ENCODE measurements at regions not wholly inside any gene's neighbourhood (a gene's known extent, or its start where the extent isn't known, plus 50 kb on each side); places are given as distances from the start of the nearest gene placed in this dataset.

DNA sequence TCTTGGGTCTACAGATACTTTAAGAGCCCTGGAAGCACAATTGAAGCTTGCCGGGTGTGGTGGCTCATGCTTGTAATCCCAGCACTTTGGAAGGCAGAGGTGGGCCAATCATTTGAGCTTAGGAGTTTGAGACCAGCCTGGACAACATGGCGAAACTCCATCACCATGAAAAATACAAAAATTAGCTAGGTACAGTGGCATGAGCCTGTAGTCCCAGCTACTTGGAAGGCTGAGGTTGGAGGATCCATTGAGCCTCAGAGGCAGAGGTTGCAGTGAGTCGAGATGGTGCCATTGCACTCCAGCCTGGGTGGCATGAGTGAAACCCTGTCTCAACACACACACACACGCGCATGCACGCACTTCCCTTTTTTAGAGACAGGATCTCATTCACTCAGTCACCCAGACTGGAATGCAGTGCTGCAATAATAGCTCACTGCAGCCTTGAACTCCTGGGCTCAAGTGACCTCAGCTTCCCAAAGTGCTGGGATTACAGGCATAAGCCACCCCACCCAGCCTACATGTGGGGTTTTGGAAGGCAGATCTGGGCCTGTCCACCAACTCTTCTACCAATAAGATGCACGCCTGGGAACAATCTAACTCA, 182.5 kb upstream of the JARID2 start:
- peak overlapping the region in 3 of 10 donors; percentile 4 to 33 (median 8) for H3K27ac ChIP-seq
- DNase-seq (peak; percentile 21 to 26), ATAC-seq (peak in 2 of 8 donors; percentile 15 to 50)
- no peaks in the 10 kb centered on the region for H3K27me3 ChIP-seq
- peaks cover 0 to 14% (median 5%) of the 10 kb centered on the region in 11 donors for H3K9me3 ChIP-seq
- TF ChIP-seq CTCF (IDR thresholded peaks at IDR 0.05), result no peak
- H3K36me3 ChIP-seq, result no peaks in the 10 kb centered on the region
- WGBS, 2 donors, result 93 to 96% methylated on average over 7 of the region's 7 CpGs
- peaks cover 0 to 60% (median 9%) of the 10 kb centered on the region in 9 donors for H3K4me1 ChIP-seq
- H3K4me3 ChIP-seq, result no peak overlapping the region
- intact Hi-C loops (cut with DNase I), result no loop called here

- no peak for TF ChIP-seq CTCF (IDR thresholded peaks at IDR 0.05)
- 91 to 94% methylated on average over 4 of the region's 4 CpGs for WGBS, 2 donors
Measured at GRCh38 chr6:15065261-15065989, 180.4 kb upstream of the JARID2 start.

GRCh38 chr6:15066089-15066758, 179.6 kb upstream of the JARID2 start:
- peak overlapping the region in 5 of 10 donors; percentile 46 to 91 (median 50) for H3K27ac ChIP-seq
- WGBS, 2 donors, result 79 to 83% methylated on average over 7 of the region's 7 CpGs
- ATAC-seq, result no peak
- H3K36me3 ChIP-seq, result no peaks in the 10 kb centered on the region
- H3K4me1 ChIP-seq, result peaks cover 0 to 61% (median 7%) of the 10 kb centered on the region in 9 donors
- intact Hi-C loops (cut with DNase I), result no loop called here
- H3K9me3 ChIP-seq, result no peaks in the 10 kb centered on the region
- H3K27me3 ChIP-seq, result no peaks in the 10 kb centered on the region
- no peak for TF ChIP-seq CTCF (IDR thresholded peaks at IDR 0.05)
- no peak overlapping the region for H3K4me3 ChIP-seq
- no peak for DNase-seq

More at GRCh38 chr6:15065261-15065989, 180.4 kb upstream of the JARID2 start:
- intact Hi-C loops (cut with DNase I), result no loop called here
- peaks cover 0 to 64% (median 9%) of the 10 kb centered on the region in 9 donors for H3K4me1 ChIP-seq
- H3K27ac ChIP-seq, result peak overlapping the region in 1 of 10 donors; percentile 91
- H3K36me3 ChIP-seq, result no peaks in the 10 kb centered on the region
- DNase-seq, result no peak
- no peaks in the 10 kb centered on the region for H3K9me3 ChIP-seq
- ATAC-seq, result no peak
- H3K4me3 ChIP-seq, result no peak overlapping the region
- H3K27me3 ChIP-seq, result no peaks in the 10 kb centered on the region

GRCh38 chr6:15073344-15073789, 172.5 kb upstream of the JARID2 start:
- WGBS, 2 donors, result 71 to 93% methylated on average over 3 of the region's 3 CpGs
- DNase-seq, result no peak
- H3K27me3 ChIP-seq, result no peaks in the 10 kb centered on the region
- intact Hi-C loops (cut with DNase I), result no loop called here
- H3K9me3 ChIP-seq, result no peaks in the 10 kb centered on the region
- no peaks in the 10 kb centered on the region for H3K36me3 ChIP-seq
- no peak for TF ChIP-seq CTCF (IDR thresholded peaks at IDR 0.05)
- ATAC-seq, result no peak
- H3K4me3 ChIP-seq, result no peak overlapping the region
- H3K4me1 ChIP-seq, result peaks cover 0 to 4% (median 0%) of the 10 kb centered on the region in 9 donors
- no peak overlapping the region for H3K27ac ChIP-seq
